T-cell (primary cell): ENCODE measurements at regions not wholly inside any gene's neighbourhood (a gene's known extent, or its start where the extent isn't known, plus 50 kb on each side); places are given as distances from the start of the nearest gene placed in this dataset.

Experiments used
- ATAC-seq, 4 experiments: fragments of 200-7000 bp in 3 of 4; fragments of 150-1000 bp in 1 of 4; cut with Tn5 transposase; replicated peaks in 1 of 4; 1 replicate in 3 of 4; 2 replicates in 1 of 4; pipeline ENCODE4 v1.10.0; 2021; ENCODE audit warnings: moderate library complexity in 3 of 4, mild to moderate bottlenecking in 2 of 4, moderate number of reproducible peaks in 1 of 4
- CTCF ChIA-PET, 2 donors: fragments of 300-600 bp; sonication (Branson Sonifier 250); formaldehyde crosslinking; loops; one replicate each; lab custom pipeline; 2022; ENCODE audit warnings: antibody characterized with exemption in 2 of 2; lab: Charles Lee
- POLR2A ChIA-PET, 2 donors: fragments of 300-600 bp; sonication (Branson Sonifier 250); formaldehyde crosslinking; loops; one replicate each; lab custom pipeline; 2022; ENCODE audit warnings: antibody characterized with exemption in 2 of 2; lab: Charles Lee
- DNase-seq, 35 experiments: peaks; one replicate each; pipeline versions ENCODE4 v3.0.0 to v3.0.0-alpha.2; 2013 to 2023
- H3K27ac ChIP-seq: one replicate; pipeline ENCODE4 v1.5.1; 2013; ENCODE audit warnings: low read length
- H3K27me3 ChIP-seq, 2 experiments: replicated peaks in 1 of 2; 1 replicate in 1 of 2; 2 replicates in 1 of 2; pipeline versions ENCODE4 v1.6.1 to v1.7.0; 2013; ENCODE audit warnings: low read length in 1 of 2, mixed read lengths in 1 of 2; ENCODE audit not compliant: control insufficient read depth in 2 of 2, insufficient read depth in 2 of 2; ENCODE audit errors: extremely low read depth in 1 of 2
- H3K36me3 ChIP-seq, 2 donors: 1 replicate in 1 of 2; 2 replicates in 1 of 2; pipeline versions ENCODE4 v1.6.1 to v1.7.0; 2013; ENCODE audit warnings: low read length in 1 of 2; ENCODE audit not compliant: control insufficient read depth in 2 of 2, insufficient read depth in 1 of 2; ENCODE audit errors: extremely low read depth in 1 of 2
- H3K4me1 ChIP-seq, 2 experiments: 1 replicate in 1 of 2; 2 replicates in 1 of 2; pipeline versions ENCODE4 v1.6.1 to v1.7.0; 2013; ENCODE audit warnings: low read length in 2 of 2, mixed read lengths in 1 of 2; ENCODE audit not compliant: insufficient read depth in 2 of 2, control insufficient read depth in 1 of 2; ENCODE audit errors: extremely low read depth in 1 of 2
- H3K4me3 ChIP-seq, 2 donors: 1 replicate in 1 of 2; 2 replicates in 1 of 2; pipeline versions ENCODE4 v1.5.1 to v1.7.0; 2013; ENCODE audit warnings: mild to moderate bottlenecking in 2 of 2, low read length in 1 of 2, moderate library complexity in 1 of 2; ENCODE audit not compliant: control insufficient read depth in 1 of 2; ENCODE audit errors: extremely low read depth in 1 of 2
- H3K9me3 ChIP-seq: 2 replicates; pipeline ENCODE4 v1.7.0; 2013
- H3K27ac Mint-ChIP-seq, 2 donors: one replicate each; pipeline ENCODE4 v1.8.0; 2020 to 2021; ENCODE audit warnings: mild to moderate bottlenecking in 2 of 2, mixed read lengths in 2 of 2
- H3K27me3 Mint-ChIP-seq, 2 donors: one replicate each; pipeline ENCODE4 v1.8.0; 2021 to 2022; ENCODE audit warnings: mixed read lengths in 2 of 2
- H3K36me3 Mint-ChIP-seq: one replicate; pipeline ENCODE4 v1.8.0; 2021; ENCODE audit warnings: mixed read lengths
- H3K4me1 Mint-ChIP-seq, 3 donors: one replicate each; pipeline ENCODE4 v1.8.0; 2020 to 2022; ENCODE audit warnings: mixed read lengths in 3 of 3, mild to moderate bottlenecking in 1 of 3
- H3K4me3 Mint-ChIP-seq, 3 donors: one replicate each; pipeline ENCODE4 v1.8.0; 2020 to 2022; ENCODE audit warnings: mild to moderate bottlenecking in 3 of 3, mixed read lengths in 3 of 3, moderate library complexity in 3 of 3
- H3K9me3 Mint-ChIP-seq, 3 donors: one replicate each; pipeline ENCODE4 v1.8.0; 2020 to 2022; ENCODE audit warnings: mixed read lengths in 3 of 3
- WGBS: methylation state at CpG from one replicate; pipeline ENCODE4 v1.1.5; 2013; ENCODE audit warnings: missing lambda C conversion rate; ENCODE audit not compliant: insufficient coverage; 5-methylcytosine and 5-hydroxymethylcytosine counted together

DNA sequence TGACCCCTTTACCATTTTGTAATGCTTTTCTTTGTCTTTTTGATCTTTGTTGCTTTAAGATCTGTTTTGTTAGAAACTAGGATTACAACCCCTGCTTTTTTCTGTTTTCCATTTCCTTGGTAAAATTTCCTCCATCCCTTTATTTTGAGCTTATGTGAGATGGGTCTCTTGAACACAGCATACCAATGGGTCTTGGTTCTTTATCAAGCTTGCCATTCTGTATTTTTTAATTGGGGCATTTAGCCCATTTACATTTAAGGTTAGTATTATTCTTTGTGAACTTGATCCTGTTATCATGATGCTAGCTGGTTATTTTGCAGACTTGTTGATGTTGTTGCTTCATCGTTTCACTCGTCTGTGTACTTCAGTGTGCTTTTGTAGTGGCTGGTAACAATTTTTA, 337.3 kb downstream of the SPATA31D1 start:
- no peaks in the 10 kb centered on the region for H3K4me1 Mint-ChIP-seq
- DNase-seq: no peak
- H3K9me3 Mint-ChIP-seq: peaks cover 21 to 42% (median 39%) of the 10 kb centered on the region in 3 donors
- H3K27ac Mint-ChIP-seq: no peak overlapping the region
- no peak overlapping the region for H3K4me3 Mint-ChIP-seq
- Histone ChIP-seq H3K27ac (no peak overlapping the region), H3K36me3 (no peaks in the 10 kb centered on the region), H3K4me1 (no peaks in the 10 kb centered on the region), H3K27me3 (no peaks in the 10 kb centered on the region), H3K9me3 (no peaks in the 10 kb centered on the region), H3K4me3 (no peak overlapping the region)
- ATAC-seq: no peak
- no peaks in the 10 kb centered on the region for H3K27me3 Mint-ChIP-seq
- ChIA-PET CTCF (no interaction called here), POLR2A (no interaction called here)
- no peaks in the 10 kb centered on the region for H3K36me3 Mint-ChIP-seq
- WGBS: no CpG with 5 or more reads among the region's 2 CpGs

DNA sequence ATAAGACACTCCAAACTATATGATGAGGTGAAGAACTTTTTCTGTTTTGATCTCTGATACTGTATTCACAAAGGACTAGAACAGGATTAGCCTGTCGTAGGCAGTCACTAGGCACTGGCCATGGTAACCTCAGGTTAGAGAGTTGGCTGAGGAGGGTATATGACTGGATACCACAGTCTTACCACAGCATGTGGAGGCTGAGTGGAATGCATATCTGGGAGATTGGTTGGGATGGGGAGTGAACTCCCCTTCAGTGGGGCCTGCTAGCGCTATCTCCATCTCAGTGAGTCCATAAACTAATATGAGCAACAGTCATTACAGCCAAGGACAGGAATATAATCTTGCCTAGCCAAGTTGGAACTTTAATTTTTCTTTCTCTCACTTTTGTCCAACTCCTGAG, 339.1 kb downstream of the SPATA31D1 start:
- peaks cover 16 to 39% (median 38%) of the 10 kb centered on the region in 3 donors for H3K9me3 Mint-ChIP-seq
- H3K4me1 Mint-ChIP-seq: no peaks in the 10 kb centered on the region
- Histone ChIP-seq H3K27me3 (no peaks in the 10 kb centered on the region), H3K36me3 (no peaks in the 10 kb centered on the region), H3K4me3 (no peak overlapping the region), H3K9me3 (no peaks in the 10 kb centered on the region), H3K27ac (no peak overlapping the region), H3K4me1 (no peaks in the 10 kb centered on the region)
- ChIA-PET CTCF (no interaction called here), POLR2A (no interaction called here)
- DNase-seq (no peak), ATAC-seq (no peak)
- H3K4me3 Mint-ChIP-seq: no peak overlapping the region
- H3K27ac Mint-ChIP-seq: no peak overlapping the region
- H3K36me3 Mint-ChIP-seq: no peaks in the 10 kb centered on the region
- no peaks in the 10 kb centered on the region for H3K27me3 Mint-ChIP-seq
- no CpG with 5 or more reads among the region's 2 CpGs for WGBS

DNA sequence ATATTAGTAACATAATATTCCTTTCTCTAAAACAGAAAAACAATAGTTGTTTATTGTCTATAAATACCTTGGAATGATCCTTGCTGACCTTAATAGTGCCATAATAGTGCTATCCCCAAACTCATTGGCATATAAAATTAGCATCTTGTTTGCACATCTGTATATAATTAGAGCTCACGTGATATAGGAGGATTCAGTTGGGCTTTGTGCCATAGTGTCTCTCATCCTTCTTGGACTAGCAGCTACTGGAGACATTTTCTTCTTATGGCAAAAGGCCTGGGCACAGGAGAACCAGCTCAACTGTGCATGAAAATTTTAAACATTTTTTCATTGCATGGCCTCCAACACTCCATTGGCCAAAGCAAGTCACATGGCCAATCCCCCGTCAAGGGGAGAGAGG, 342.5 kb downstream of the SPATA31D1 start:
- Mint-ChIP-seq H3K4me1 (no peaks in the 10 kb centered on the region), H3K4me3 (no peak overlapping the region), H3K9me3 (peaks cover 20 to 29% (median 23%) of the 10 kb centered on the region in 3 donors), H3K27me3 (no peaks in the 10 kb centered on the region), H3K36me3 (no peaks in the 10 kb centered on the region), H3K27ac (no peak overlapping the region)
- ChIA-PET CTCF (no interaction called here), POLR2A (no interaction called here)
- DNase-seq: no peak
- Histone ChIP-seq H3K36me3 (no peaks in the 10 kb centered on the region), H3K27me3 (no peaks in the 10 kb centered on the region), H3K4me1 (no peaks in the 10 kb centered on the region), H3K9me3 (no peaks in the 10 kb centered on the region), H3K27ac (no peak overlapping the region), H3K4me3 (no peak overlapping the region)
- WGBS: no CpG with 5 or more reads among the region's 2 CpGs
- no peak for ATAC-seq

- DNase-seq: no peak
- no peak overlapping the region for H3K4me3 Mint-ChIP-seq
- Histone ChIP-seq H3K4me1 (no peaks in the 10 kb centered on the region), H3K4me3 (no peak overlapping the region), H3K36me3 (no peaks in the 10 kb centered on the region), H3K9me3 (no peaks in the 10 kb centered on the region), H3K27ac (no peak overlapping the region), H3K27me3 (no peaks in the 10 kb centered on the region)
- no peaks in the 10 kb centered on the region for H3K4me1 Mint-ChIP-seq
- no peaks in the 10 kb centered on the region for H3K27me3 Mint-ChIP-seq
- H3K36me3 Mint-ChIP-seq: no peaks in the 10 kb centered on the region
- H3K27ac Mint-ChIP-seq: no peak overlapping the region
- POLR2A ChIA-PET: no interaction called here
- CTCF ChIA-PET: no interaction called here
- WGBS: no CpG with 5 or more reads among the region's 5 CpGs
- no peak for ATAC-seq
- H3K9me3 Mint-ChIP-seq: peaks cover 17 to 22% (median 19%) of the 10 kb centered on the region in 3 donors
Measured at GRCh38 chr9:82332018-82332773, 343.6 kb downstream of the SPATA31D1 start.

DNA sequence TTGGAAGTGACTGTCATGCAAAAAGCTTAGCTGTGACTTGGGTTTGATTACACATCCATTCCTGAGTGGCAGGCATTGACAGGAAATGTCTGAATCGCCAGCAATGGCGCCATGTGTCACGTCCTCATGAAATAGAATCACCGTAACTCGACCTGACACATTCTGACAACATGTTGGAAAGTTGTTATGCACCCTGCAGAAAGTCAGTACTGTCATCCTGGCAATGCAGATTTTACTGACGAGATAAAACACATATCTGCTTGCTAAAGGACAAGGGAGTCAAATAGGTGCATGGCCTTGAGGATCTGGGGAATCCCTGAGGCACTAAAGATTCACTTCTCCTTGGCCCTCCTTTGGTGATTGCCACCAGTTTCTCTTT, 344.2 kb downstream of the SPATA31D1 start:
- CTCF ChIA-PET: no interaction called here
- H3K36me3 ChIP-seq: no peaks in the 10 kb centered on the region
- ATAC-seq (no peak), DNase-seq (no peak)
- H3K9me3 ChIP-seq: no peaks in the 10 kb centered on the region
- 54% methylated on average over 4 of the region's 6 CpGs for WGBS
- H3K27ac ChIP-seq: no peak overlapping the region
- Mint-ChIP-seq H3K27me3 (no peaks in the 10 kb centered on the region), H3K27ac (no peak overlapping the region), H3K36me3 (no peaks in the 10 kb centered on the region), H3K9me3 (peaks cover 16 to 22% (median 19%) of the 10 kb centered on the region in 3 donors), H3K4me1 (no peaks in the 10 kb centered on the region), H3K4me3 (no peak overlapping the region)
- H3K4me3 ChIP-seq: no peak overlapping the region
- no peaks in the 10 kb centered on the region for H3K4me1 ChIP-seq
- POLR2A ChIA-PET: no interaction called here
- H3K27me3 ChIP-seq: no peaks in the 10 kb centered on the region

DNA sequence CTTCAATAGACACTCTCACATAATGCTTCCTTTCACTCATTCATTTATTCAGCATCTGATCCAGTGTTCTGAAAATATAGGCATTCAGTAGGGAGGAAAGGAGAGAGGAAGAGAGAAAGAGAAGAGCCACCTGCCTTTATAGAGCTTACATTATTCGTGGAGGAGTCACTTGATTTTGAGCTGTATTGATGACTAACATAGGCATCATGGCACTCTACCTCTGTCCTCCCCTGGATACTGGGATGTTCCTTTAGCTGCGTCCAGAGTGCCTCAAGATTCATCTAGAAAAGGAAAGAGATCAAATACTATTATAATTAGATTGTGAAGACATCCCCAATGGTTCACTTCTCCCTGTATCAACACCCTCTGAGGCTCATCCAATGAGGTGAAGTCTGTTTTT, 345.1 kb downstream of the SPATA31D1 start:
- ChIA-PET CTCF (no interaction called here), POLR2A (no interaction called here)
- no peak overlapping the region for H3K4me3 Mint-ChIP-seq
- no peak overlapping the region for H3K4me3 ChIP-seq
- H3K36me3 ChIP-seq: no peaks in the 10 kb centered on the region
- no CpG with 5 or more reads among the region's 2 CpGs for WGBS
- no peaks in the 10 kb centered on the region for H3K4me1 Mint-ChIP-seq
- no peak overlapping the region for H3K27ac ChIP-seq
- H3K9me3 ChIP-seq: no peaks in the 10 kb centered on the region
- peaks cover 16 to 19% (median 18%) of the 10 kb centered on the region in 3 donors for H3K9me3 Mint-ChIP-seq
- no peak for DNase-seq
- H3K27me3 Mint-ChIP-seq: no peaks in the 10 kb centered on the region
- no peak overlapping the region for H3K27ac Mint-ChIP-seq
- H3K36me3 Mint-ChIP-seq: no peaks in the 10 kb centered on the region
- ATAC-seq: no peak
- H3K27me3 ChIP-seq: no peaks in the 10 kb centered on the region
- H3K4me1 ChIP-seq: no peaks in the 10 kb centered on the region

- H3K4me1 ChIP-seq: no peaks in the 10 kb centered on the region
- ATAC-seq: no peak
- ChIA-PET POLR2A (no interaction called here), CTCF (no interaction called here)
- no peak overlapping the region for H3K27ac ChIP-seq
- no peaks in the 10 kb centered on the region for H3K9me3 ChIP-seq
- Mint-ChIP-seq H3K27me3 (no peaks in the 10 kb centered on the region), H3K4me1 (no peaks in the 10 kb centered on the region), H3K4me3 (no peak overlapping the region), H3K27ac (no peak overlapping the region), H3K9me3 (peaks cover 10 to 13% (median 12%) of the 10 kb centered on the region in 3 donors), H3K36me3 (no peaks in the 10 kb centered on the region)
- DNase-seq: no peak
- no peaks in the 10 kb centered on the region for H3K27me3 ChIP-seq
- H3K36me3 ChIP-seq: no peaks in the 10 kb centered on the region
- no peak overlapping the region for H3K4me3 ChIP-seq
Measured at GRCh38 chr9:82334286-82334685, 345.7 kb downstream of the SPATA31D1 start.
